K562 (cell line): ENCODE measurements at regions not wholly inside any gene's neighbourhood (a gene's known extent, or its start where the extent isn't known, plus 50 kb on each side); places are given as distances from the start of the nearest gene placed in this dataset.

Source experiments
- ATAC-seq: fragments of 200-7000 bp; cut with Tn5 transposase; 3 replicates; pipeline ENCODE4 v1.9.1; 2020; ENCODE audit warnings: moderate library complexity
- BruUV-seq: library from RNA; stranded (reverse); fragments of 400-500 nt; replicated peaks from 2 replicates; lab custom pipeline; 2021; lab: Mats Ljungman, UMichigan
- CTCF ChIA-PET: fragments of 300-600 bp; formaldehyde crosslinking; extraction: SDS; loops from one replicate; lab custom pipeline; 2021; ENCODE audit warnings: low intra/inter-chr PET ratio; lab: Yijun Ruan, JAX
- POLR2A ChIA-PET: fragments of 300-600, 350-650 bp; sonication (Branson Sonifier 250); formaldehyde crosslinking; extraction: SDS; loops from one replicate; lab custom pipeline; 2021; ENCODE audit warnings: antibody characterized with exemption, inconsistent platforms; lab: Yijun Ruan, JAX
- DNase-seq, 4 experiments: peaks; one replicate each; pipeline versions ENCODE4 v3.0.0 to v3.0.0-alpha.2; 2011 to 2018; ENCODE audit warnings: low spot score in 3 of 4, mixed read lengths in 3 of 4; ENCODE audit errors: extremely low read depth in 1 of 4
- FAIRE-seq: peaks from 2 replicates; lab custom pipeline; 2011; peaks lifted over from hg19 to GRCh38; lab: Jason Lieb, UNC
- H2AFZ ChIP-seq: 2 replicates; pipeline ENCODE4 v1.6.0; 2011; ENCODE audit warnings: low read depth, low read length, control low read depth, inconsistent platforms
- H3K27ac ChIP-seq: fragments of 200-600 bp; 3 replicates; pipeline ENCODE4 v1.8.0; 2011; ENCODE audit warnings: low read depth, mild to moderate bottlenecking, control low read depth, inconsistent platforms, low read length, moderate library complexity, mixed read lengths; ENCODE audit errors: extremely low read depth
- H3K27me3 ChIP-seq, 2 experiments: fragments of 300-600 bp in 1 of 2; 2 replicates in 1 of 2; 3 replicates in 1 of 2; pipeline versions ENCODE4 v1.6.0 to v1.8.0; 2011; ENCODE audit warnings: inconsistent platforms in 2 of 2, low read length in 2 of 2, mild to moderate bottlenecking in 1 of 2, mixed read lengths in 1 of 2, moderate library complexity in 1 of 2; ENCODE audit not compliant: control insufficient read depth in 2 of 2, insufficient read depth in 2 of 2
- H3K36me3 ChIP-seq: fragments of 300-600 bp; 3 replicates; pipeline ENCODE4 v1.8.0; 2011; ENCODE audit warnings: mild to moderate bottlenecking, low read length, inconsistent platforms; ENCODE audit not compliant: control insufficient read depth, insufficient read depth
- H3K4me1 ChIP-seq, 2 experiments: fragments of 200-600 bp in 1 of 2; replicated peaks in 1 of 2; 2 replicates in 1 of 2; 3 replicates in 1 of 2; pipeline versions ENCODE4 v1.5.1 to v1.8.0; 2011; ENCODE audit warnings: inconsistent platforms in 2 of 2, low read length in 2 of 2, mild to moderate bottlenecking in 1 of 2, mixed read lengths in 1 of 2, moderate library complexity in 1 of 2; ENCODE audit not compliant: control insufficient read depth in 2 of 2, insufficient read depth in 2 of 2
- H3K4me2 ChIP-seq: 2 replicates; pipeline ENCODE4 v1.6.1; 2011; ENCODE audit warnings: low read length, control low read depth, inconsistent platforms, mixed read lengths; ENCODE audit not compliant: insufficient read depth
- H3K4me3 ChIP-seq: fragments of 200-600 bp; sonication (generic), shearing (Covaris generic); 2 replicates; pipeline ENCODE4 v1.5.1; 2016; ENCODE audit warnings: control low read depth, inconsistent platforms
- H3K79me2 ChIP-seq: fragments of 200-600 bp; 3 replicates; pipeline ENCODE4 v1.8.0; 2011; ENCODE audit warnings: low read length, inconsistent platforms; ENCODE audit not compliant: control insufficient read depth, insufficient read depth
- H3K9ac ChIP-seq, 2 experiments: 2 replicates each; pipeline versions ENCODE4 v1.6.0 to v1.6.1; 2011; ENCODE audit warnings: low read depth in 2 of 2, low read length in 2 of 2, control low read depth in 1 of 2, inconsistent platforms in 1 of 2, mild to moderate bottlenecking in 1 of 2, mixed read lengths in 1 of 2; ENCODE audit not compliant: insufficient read depth in 1 of 2
- H3K9me1 ChIP-seq: one replicate; pipeline ENCODE4 v1.6.0; 2011; ENCODE audit warnings: inconsistent platforms, mild to moderate bottlenecking, low read length, moderate library complexity; ENCODE audit not compliant: control insufficient read depth, insufficient read depth
- H3K9me3 ChIP-seq: replicated peaks from 2 replicates; pipeline ENCODE4 v1.5.1; 2011; ENCODE audit warnings: low read depth, low read length, inconsistent platforms; ENCODE audit not compliant: control insufficient read depth, insufficient read depth
- H4K20me1 ChIP-seq: replicated peaks from 2 replicates; pipeline ENCODE4 v1.6.1; 2011; ENCODE audit warnings: low read length, inconsistent platforms, mixed read lengths; ENCODE audit not compliant: control insufficient read depth, insufficient read depth
- BRD9 ChIP-seq: fragments of 450-650 bp; IDR thresholded peaks from 2 replicates; pipeline ENCODE4 v1.6.1; 2018; ENCODE audit warnings: low read depth; ENCODE audit not compliant: partially characterized antibody
- CTCF ChIP-seq, 3 experiments: IDR thresholded peaks in 2 of 3; conservative IDR thresholded peaks in 1 of 3; 2 replicates each; pipeline ENCODE4 v1.5.1; 2011 to 2012; ENCODE audit warnings: low read length in 3 of 3, mild to moderate bottlenecking in 3 of 3, control low read depth in 2 of 3, improper control_type of control experiment in 1 of 3, inconsistent platforms in 1 of 3, low read depth in 1 of 3, mixed read lengths in 1 of 3, moderate library complexity in 1 of 3; ENCODE audit not compliant: insufficient read depth in 2 of 3
- EP300 ChIP-seq: IDR thresholded peaks from 2 replicates; pipeline ENCODE4 v1.6.1; 2012; ENCODE audit warnings: low read length, improper control_type of control experiment
- KAT7 ChIP-seq: sonication (generic); formaldehyde crosslinking; IDR thresholded peaks from 2 replicates; pipeline ENCODE4 v1.8.0; 2022; ENCODE audit warnings: missing genetic modification reagents, mild to moderate bottlenecking, borderline replicate concordance
- MED1 ChIP-seq: sonication (generic); formaldehyde crosslinking; IDR thresholded peaks from 2 replicates; pipeline ENCODE4 v1.8.1; 2023; ENCODE audit warnings: missing genetic modification reagents, borderline replicate concordance
- PCBP1 ChIP-seq: fragments of 200-400 bp; formaldehyde crosslinking; IDR thresholded peaks from 2 replicates; pipeline ENCODE4 v1.6.1; 2018; ENCODE audit warnings: mild to moderate bottlenecking, low read depth, low read length; ENCODE audit not compliant: poor library complexity, severe bottlenecking
- POLR2G ChIP-seq: fragments of 200-400 bp; formaldehyde crosslinking; IDR thresholded peaks from 2 replicates; pipeline ENCODE4 v1.6.1; 2017; ENCODE audit warnings: low read depth, mild to moderate bottlenecking, antibody characterized with exemption, low read length, moderate library complexity
- RB1 ChIP-seq: fragments of 450-650 bp; IDR thresholded peaks from 2 replicates; pipeline ENCODE4 v1.6.1; 2017; ENCODE audit warnings: low read depth, mild to moderate bottlenecking
- SLC30A9 ChIP-seq: fragments of 250-450 bp; sonication (Bioruptor Pico); IDR thresholded peaks from 2 replicates; pipeline ENCODE4 v1.8.0; 2022; ENCODE audit warnings: mild to moderate bottlenecking, moderate library complexity
- STAT5B ChIP-seq: fragments of 250-450 bp; sonication (Bioruptor Pico); IDR thresholded peaks from 2 replicates; pipeline ENCODE4 v1.8.0; 2021; ENCODE audit warnings: mild to moderate bottlenecking, inconsistent platforms
- ZNF347 ChIP-seq: fragments of 450-650 bp; formaldehyde crosslinking; IDR thresholded peaks from 2 replicates; pipeline ENCODE4 v1.4.0; 2020; ENCODE audit warnings: low read depth, mild to moderate bottlenecking, moderate library complexity
- ZNF584 ChIP-seq: fragments of 200-800 bp; sonication (Bioruptor generic); IDR thresholded peaks from 2 replicates; pipeline ENCODE4 v1.6.1; 2016; ENCODE audit warnings: low read depth, mild to moderate bottlenecking, missing genetic modification characterization, missing compliant biosample characterization
- ZNF780A ChIP-seq: fragments of 250-450 bp; sonication (Bioruptor Pico); IDR thresholded peaks from 2 replicates; pipeline ENCODE4 v1.5.0; 2021; ENCODE audit warnings: mild to moderate bottlenecking
- WGBS: fragments of 100-300 bp; shearing (Covaris generic); methylation state at CpG from one replicate; pipeline ENCODE4 v1.1.6; 2016; ENCODE audit warnings: low coverage, mixed read lengths; ENCODE audit not compliant: insufficient coverage; ENCODE audit errors: missing lambda C conversion rate; 5-methylcytosine and 5-hydroxymethylcytosine counted together
- in situ Hi-C: fragments of 300-500 bp; cut with MboI; formaldehyde crosslinking; loops from 4 replicates; pipeline ENCODE4 v1.15.0; 2018; ENCODE audit warnings: inconsistent platforms, mixed read lengths
- intact Hi-C: fragments of 100-400 bp; cut with micrococcal nuclease; formaldehyde crosslinking; loops from 2 replicates; pipeline ENCODE4 v1.14.2; 2022
- TF ChIP-seq, protein P1 (sequence below): sonication (generic); formaldehyde crosslinking; IDR thresholded peaks from 2 replicates; pipeline ENCODE4 v1.8.0; 2022; ENCODE audit warnings: mild to moderate bottlenecking, missing genetic modification reagents, borderline replicate concordance

DNA sequence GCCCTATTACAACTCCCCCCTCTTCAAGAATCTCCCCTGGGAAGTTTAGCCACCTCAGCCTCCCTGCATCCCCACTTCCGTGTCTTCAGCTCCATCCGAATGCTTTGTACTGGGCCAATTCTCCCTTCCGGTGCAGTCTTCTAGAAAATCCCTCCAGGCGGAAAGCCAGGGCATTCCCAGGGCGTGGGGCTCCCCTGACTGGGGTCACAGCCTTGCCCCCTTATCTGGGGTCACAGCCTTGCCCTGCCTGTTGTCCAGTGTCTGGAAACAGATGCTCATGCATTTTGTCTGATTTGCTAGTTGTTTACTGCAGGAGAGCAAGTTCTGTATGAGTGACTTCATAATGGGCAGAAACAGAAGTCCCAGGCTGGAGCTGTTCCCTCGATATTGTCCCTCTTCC is 112.5 kb upstream of the TCERG1L start:
- H3K9me3 ChIP-seq, result no peaks in the 10 kb centered on the region
- H3K9ac ChIP-seq, result no peak overlapping the region
- H3K79me2 ChIP-seq, result no peaks in the 10 kb centered on the region
- H3K9me1 ChIP-seq, result no peaks in the 10 kb centered on the region
- no peaks in the 10 kb centered on the region; the same call in 1 of the 2 replicates for H4K20me1 ChIP-seq
- in situ Hi-C loops, result no loop called here
- H2AFZ ChIP-seq, result no peak overlapping the region
- POLR2A ChIA-PET, result no interaction called here
- no peak for TF ChIP-seq EP300
- TF ChIP-seq SLC30A9 (CRISPR knock-in tag), result no peak
- TF ChIP-seq ZNF780A (CRISPR knock-in tag), result no peak
- TF ChIP-seq RB1, result no peak
- no peak for TF ChIP-seq BRD9
- no peak for TF ChIP-seq KAT7 (CRISPR knock-in tag)
- TF ChIP-seq, protein P1, sequence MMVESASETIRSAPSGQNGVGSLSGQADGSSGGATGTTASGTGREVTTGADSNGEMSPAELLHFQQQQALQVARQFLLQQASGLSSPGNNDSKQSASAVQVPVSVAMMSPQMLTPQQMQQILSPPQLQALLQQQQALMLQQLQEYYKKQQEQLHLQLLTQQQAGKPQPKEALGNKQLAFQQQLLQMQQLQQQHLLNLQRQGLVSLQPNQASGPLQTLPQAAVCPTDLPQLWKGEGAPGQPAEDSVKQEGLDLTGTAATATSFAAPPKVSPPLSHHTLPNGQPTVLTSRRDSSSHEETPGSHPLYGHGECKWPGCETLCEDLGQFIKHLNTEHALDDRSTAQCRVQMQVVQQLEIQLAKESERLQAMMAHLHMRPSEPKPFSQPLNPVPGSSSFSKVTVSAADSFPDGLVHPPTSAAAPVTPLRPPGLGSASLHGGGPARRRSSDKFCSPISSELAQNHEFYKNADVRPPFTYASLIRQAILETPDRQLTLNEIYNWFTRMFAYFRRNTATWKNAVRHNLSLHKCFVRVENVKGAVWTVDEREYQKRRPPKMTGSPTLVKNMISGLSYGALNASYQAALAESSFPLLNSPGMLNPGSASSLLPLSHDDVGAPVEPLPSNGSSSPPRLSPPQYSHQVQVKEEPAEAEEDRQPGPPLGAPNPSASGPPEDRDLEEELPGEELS (CRISPR knock-in tag), result no peak
- TF ChIP-seq CTCF (IDR thresholded peaks at IDR 0.05 in 2 of 3, conservative IDR thresholded peaks at IDR 0.05 in 1 of 3; ENCODE audit: insufficient read depth in 2 of 3, low read depth in 1 of 3, low read length in 3 of 3), result no peak
- TF ChIP-seq PCBP1, result no peak
- no peak for TF ChIP-seq ZNF584 (CRISPR knock-in tag)
- no peak for TF ChIP-seq ZNF347 (CRISPR knock-in tag)
- TF ChIP-seq POLR2G, result no peak
- no peak for TF ChIP-seq STAT5B (CRISPR knock-in tag)
- TF ChIP-seq MED1, result no peak
- TF ChIP-seq, all 486 proteins: peak for 0
- no peak for ATAC-seq
- Histone ChIP-seq H3K4me2 (no peak overlapping the region), H3K27me3 (peaks cover 0 to 18% of the 10 kb centered on the region in 2 experiments; a peak in 2 of 5 replicates), H3K4me1 (no peaks in the 10 kb centered on the region), H3K36me3 (no peaks in the 10 kb centered on the region), H3K27ac (no peak overlapping the region), H3K4me3 (no peak overlapping the region)
- no peak for FAIRE-seq
- CTCF ChIA-PET, result no interaction called here
- no TSS peak for BruUV-seq
- no peak for DNase-seq
- intact Hi-C loops, result no loop called here
- WGBS, result 0% methylated on average over 4 of the region's 6 CpGs
